Fibroblast of lung (primary cell): ENCODE measurements at regions not wholly inside any gene's neighbourhood (a gene's known extent, or its start where the extent isn't known, plus 50 kb on each side); places are given as distances from the start of the nearest gene placed in this dataset.

ENCODE experiments used
- DNase-seq, 2 donors: peaks; one replicate each; pipeline versions ENCODE4 v3.0.0 to v3.0.0-alpha.2; 2010; ENCODE audit warnings: low read depth in 2 of 2
- H2AFZ ChIP-seq: 2 replicates; pipeline ENCODE4 v1.5.1; 2012; ENCODE audit warnings: low read length, control low read depth, inconsistent platforms
- H3K27ac ChIP-seq: 2 replicates; pipeline ENCODE4 v1.5.1; 2011; ENCODE audit warnings: low read length, control low read depth; ENCODE audit not compliant: insufficient read depth
- H3K27me3 ChIP-seq: 2 replicates; pipeline ENCODE4 v1.5.1; 2011; ENCODE audit warnings: mild to moderate bottlenecking, low read length; ENCODE audit not compliant: control insufficient read depth, insufficient read depth
- H3K36me3 ChIP-seq: 2 replicates; pipeline ENCODE4 v1.5.1; 2011; ENCODE audit warnings: low read length; ENCODE audit not compliant: control insufficient read depth, insufficient read depth
- H3K4me1 ChIP-seq: 2 replicates; pipeline ENCODE4 v1.5.1; 2011; ENCODE audit warnings: low read length; ENCODE audit not compliant: control insufficient read depth, insufficient read depth; ENCODE audit errors: extremely low read depth
- H3K4me2 ChIP-seq: 2 replicates; pipeline ENCODE4 v1.5.1; 2011; ENCODE audit warnings: low read length, control low read depth; ENCODE audit not compliant: insufficient read depth; ENCODE audit errors: extremely low read depth
- H3K4me3 ChIP-seq, 4 experiments: fragments of 200-600 bp in 1 of 4; sonication (generic) in 1 of 4; replicated peaks in 1 of 4; 2 replicates each; pipeline ENCODE4 v1.5.1; 2011 to 2016; ENCODE audit warnings: low read length in 4 of 4, low read depth in 3 of 4, mild to moderate bottlenecking in 3 of 4, control low read depth in 2 of 4, inconsistent platforms in 1 of 4, mixed read lengths in 1 of 4; ENCODE audit not compliant: insufficient read depth in 1 of 4; ENCODE audit errors: control extremely low read depth in 1 of 4
- H3K79me2 ChIP-seq: 2 replicates; pipeline ENCODE4 v1.5.1; 2012; ENCODE audit warnings: mild to moderate bottlenecking, low read length, inconsistent platforms; ENCODE audit not compliant: control insufficient read depth, insufficient read depth
- H3K9ac ChIP-seq: 2 replicates; pipeline ENCODE4 v1.5.1; 2011; ENCODE audit warnings: mild to moderate bottlenecking, low read length, control low read depth; ENCODE audit not compliant: insufficient read depth
- H3K9me3 ChIP-seq: 2 replicates; pipeline ENCODE4 v1.5.1; 2012; ENCODE audit warnings: low read depth, low read length; ENCODE audit not compliant: control insufficient read depth, insufficient read depth
- H4K20me1 ChIP-seq: 2 replicates; pipeline ENCODE4 v1.5.1; 2011; ENCODE audit warnings: low read length; ENCODE audit not compliant: control insufficient read depth, insufficient read depth; ENCODE audit errors: extremely low read depth
- EZH2 ChIP-seq: IDR thresholded peaks from 2 replicates; pipeline ENCODE4 v1.5.1; 2012; ENCODE audit warnings: low read length, control low read depth, mild to moderate bottlenecking; ENCODE audit errors: missing control alignments
- TF ChIP-seq, protein P1 (sequence below), 2 donors: IDR thresholded peaks in 1 of 2; conservative IDR thresholded peaks in 1 of 2; 1 replicate in 1 of 2; 2 replicates in 1 of 2; pipeline ENCODE4 v1.5.1; 2011 to 2012; ENCODE audit warnings: low read length in 2 of 2, control low read depth in 1 of 2, inconsistent platforms in 1 of 2, low read depth in 1 of 2, mild to moderate bottlenecking in 1 of 2

DNA sequence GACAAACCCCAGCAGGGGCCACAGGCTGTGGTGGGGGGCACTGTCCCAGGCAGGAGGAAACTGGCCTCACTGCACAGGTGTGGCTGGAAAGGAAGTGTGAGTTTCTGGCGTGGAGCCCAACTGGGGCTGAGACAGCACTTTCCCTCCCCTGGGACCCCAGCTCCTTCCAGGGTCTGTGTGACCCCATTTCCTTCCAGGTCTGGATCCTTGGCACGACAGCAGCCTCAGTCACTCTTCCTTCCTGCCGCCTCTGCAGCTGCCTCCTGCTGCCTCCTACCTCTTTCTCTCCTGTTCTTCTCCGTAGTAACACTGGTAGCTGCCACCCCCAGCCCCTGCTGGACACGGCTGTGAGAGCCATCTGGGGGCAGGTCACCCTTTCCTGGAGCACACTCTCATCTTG lies 88.0 kb downstream of the SIK1 start:
- H3K9ac ChIP-seq, result no peak overlapping the region
- H3K27me3 ChIP-seq, result no peaks in the 10 kb centered on the region
- H3K4me2 ChIP-seq, result no peak overlapping the region
- no peak overlapping the region for H2AFZ ChIP-seq
- H3K36me3 ChIP-seq, result no peaks in the 10 kb centered on the region
- TF ChIP-seq, protein P1, sequence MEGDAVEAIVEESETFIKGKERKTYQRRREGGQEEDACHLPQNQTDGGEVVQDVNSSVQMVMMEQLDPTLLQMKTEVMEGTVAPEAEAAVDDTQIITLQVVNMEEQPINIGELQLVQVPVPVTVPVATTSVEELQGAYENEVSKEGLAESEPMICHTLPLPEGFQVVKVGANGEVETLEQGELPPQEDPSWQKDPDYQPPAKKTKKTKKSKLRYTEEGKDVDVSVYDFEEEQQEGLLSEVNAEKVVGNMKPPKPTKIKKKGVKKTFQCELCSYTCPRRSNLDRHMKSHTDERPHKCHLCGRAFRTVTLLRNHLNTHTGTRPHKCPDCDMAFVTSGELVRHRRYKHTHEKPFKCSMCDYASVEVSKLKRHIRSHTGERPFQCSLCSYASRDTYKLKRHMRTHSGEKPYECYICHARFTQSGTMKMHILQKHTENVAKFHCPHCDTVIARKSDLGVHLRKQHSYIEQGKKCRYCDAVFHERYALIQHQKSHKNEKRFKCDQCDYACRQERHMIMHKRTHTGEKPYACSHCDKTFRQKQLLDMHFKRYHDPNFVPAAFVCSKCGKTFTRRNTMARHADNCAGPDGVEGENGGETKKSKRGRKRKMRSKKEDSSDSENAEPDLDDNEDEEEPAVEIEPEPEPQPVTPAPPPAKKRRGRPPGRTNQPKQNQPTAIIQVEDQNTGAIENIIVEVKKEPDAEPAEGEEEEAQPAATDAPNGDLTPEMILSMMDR (conservative IDR thresholded peaks at IDR 0.05 in 1 of 2, IDR thresholded peaks at IDR 0.05 in 1 of 2; ENCODE audit: low read depth in 1 of 2, low read length in 2 of 2), result no peak
- TF ChIP-seq EZH2, result no peak
- no peak overlapping the region for H3K4me3 ChIP-seq
- no peak for DNase-seq
- H3K9me3 ChIP-seq, result no peaks in the 10 kb centered on the region
- no peaks in the 10 kb centered on the region for H3K79me2 ChIP-seq
- no peak overlapping the region for H3K27ac ChIP-seq
- H3K4me1 ChIP-seq, result peaks cover 11% of the 10 kb centered on the region
- no peaks in the 10 kb centered on the region for H4K20me1 ChIP-seq

DNA sequence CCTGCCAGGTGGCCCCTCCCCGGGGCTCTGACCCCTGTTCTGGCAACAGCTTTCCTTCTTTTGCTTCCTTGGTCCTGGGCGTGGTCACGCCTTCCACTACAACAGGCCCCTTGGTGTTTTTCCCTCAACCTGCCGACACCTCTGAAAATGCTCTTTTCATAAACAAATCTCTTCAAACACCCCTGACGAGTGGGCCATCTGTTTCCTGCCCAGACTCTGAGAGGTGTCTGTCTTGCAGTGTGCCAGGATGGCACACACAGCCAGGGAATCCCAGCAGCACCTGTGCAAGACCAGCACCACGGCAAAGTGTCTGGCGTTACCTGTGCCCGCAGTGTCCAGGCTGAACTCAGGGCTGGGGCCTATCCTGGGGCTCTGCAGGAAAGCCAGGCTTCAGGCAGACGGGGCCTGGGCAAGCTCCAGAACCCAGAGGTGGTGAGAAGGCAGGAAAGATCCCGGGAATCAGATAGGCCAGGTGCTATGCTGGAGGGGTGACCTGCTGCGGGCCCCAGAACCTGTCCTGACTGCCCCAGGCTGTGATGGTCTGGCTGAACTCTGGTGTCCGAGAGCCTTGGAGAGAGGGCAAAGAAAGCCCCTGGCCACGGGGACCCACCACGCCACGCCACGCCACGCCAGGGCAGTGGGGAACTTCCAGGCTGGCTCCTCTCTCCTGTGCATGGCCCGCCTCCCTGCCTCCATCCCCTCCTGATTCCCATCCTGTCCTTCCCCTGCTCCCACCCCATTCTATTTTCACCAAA lies 88.9 kb downstream of the SIK1 start:
- Histone ChIP-seq H3K27ac (no peak overlapping the region), H3K4me2 (no peak overlapping the region), H4K20me1 (no peaks in the 10 kb centered on the region), H3K27me3 (no peaks in the 10 kb centered on the region), H3K36me3 (no peaks in the 10 kb centered on the region), H3K9ac (no peak overlapping the region), H2AFZ (no peak overlapping the region), H3K9me3 (no peaks in the 10 kb centered on the region), H3K4me3 (no peak overlapping the region), H3K4me1 (peaks cover 14% of the 10 kb centered on the region), H3K79me2 (no peaks in the 10 kb centered on the region)
- no peak for TF ChIP-seq EZH2
- TF ChIP-seq, protein P1 (conservative IDR thresholded peaks at IDR 0.05 in 1 of 2, IDR thresholded peaks at IDR 0.05 in 1 of 2; ENCODE audit: low read depth in 1 of 2, low read length in 2 of 2), result no peak
- DNase-seq, result no peak

DNA sequence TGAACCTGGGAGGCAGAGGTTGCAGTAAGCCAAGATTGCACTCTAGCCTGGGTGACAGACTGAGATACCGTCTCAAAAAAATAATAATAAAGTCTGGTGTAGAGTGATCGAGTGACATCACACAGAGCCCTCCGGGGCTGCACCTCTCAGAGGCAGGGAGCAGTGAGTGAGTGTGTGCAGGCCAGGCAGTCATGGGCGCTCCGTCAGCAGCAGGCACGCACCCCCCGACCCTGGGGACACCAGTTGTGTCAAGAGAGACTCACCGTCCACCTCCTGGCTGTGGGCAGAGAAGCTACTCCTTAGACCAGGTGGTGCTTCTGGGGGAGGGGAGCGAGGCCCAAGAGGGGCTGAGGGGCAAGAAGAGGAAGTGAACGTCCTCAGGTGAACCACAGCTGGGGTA lies 91.8 kb downstream of the SIK1 start:
- TF ChIP-seq, protein P1 (conservative IDR thresholded peaks at IDR 0.05 in 1 of 2, IDR thresholded peaks at IDR 0.05 in 1 of 2; ENCODE audit: low read depth in 1 of 2, low read length in 2 of 2), result no peak
- TF ChIP-seq EZH2, result no peak
- Histone ChIP-seq H3K27ac (no peak overlapping the region), H3K4me2 (no peak overlapping the region), H3K4me1 (peaks cover 18% of the 10 kb centered on the region), H4K20me1 (no peaks in the 10 kb centered on the region), H3K9me3 (no peaks in the 10 kb centered on the region), H2AFZ (no peak overlapping the region), H3K79me2 (no peaks in the 10 kb centered on the region), H3K27me3 (no peaks in the 10 kb centered on the region), H3K9ac (no peak overlapping the region), H3K4me3 (no peak overlapping the region), H3K36me3 (no peaks in the 10 kb centered on the region)
- no peak for DNase-seq
